GM23338 (cell line): ENCODE measurements at regions not wholly inside any gene's neighbourhood (a gene's known extent, or its start where the extent isn't known, plus 50 kb on each side); places are given as distances from the start of the nearest gene placed in this dataset.

Experiments used
- ATAC-seq: fragments of 200-7000 bp; cut with Tn5 transposase; 3 replicates; pipeline ENCODE4 v1.9.1; 2020
- DNase-seq: peaks from one replicate; pipeline ENCODE4 v3.0.0-alpha.2; 2015; ENCODE audit warnings: low spot score
- H2AFZ ChIP-seq: fragments of 200-600 bp; sonication (generic); 2 replicates; pipeline ENCODE4 v1.8.0; 2016; ENCODE audit warnings: antibody characterized with exemption, mild to moderate bottlenecking, moderate library complexity
- H3F3A ChIP-seq: fragments of 200-600 bp; sonication (generic); replicated peaks from 2 replicates; pipeline ENCODE4 v1.8.0; 2017; ENCODE audit warnings: antibody characterized with exemption, mixed run types, low read depth
- H3K27ac ChIP-seq: fragments of 200-600 bp; sonication (generic); 2 replicates; pipeline ENCODE4 v1.6.1; 2016; ENCODE audit warnings: low read depth
- H3K27me3 ChIP-seq: fragments of 200-600 bp; sonication (generic); 2 replicates; pipeline ENCODE4 v1.8.0; 2016; ENCODE audit warnings: mild to moderate bottlenecking, mixed run types, moderate library complexity; ENCODE audit not compliant: insufficient read depth
- H3K36me3 ChIP-seq: fragments of 200-600 bp; sonication (generic); 2 replicates; pipeline ENCODE4 v1.8.0; 2016; ENCODE audit warnings: mild to moderate bottlenecking; ENCODE audit not compliant: insufficient read depth
- H3K4me1 ChIP-seq: fragments of 200-600 bp; sonication (generic); 2 replicates; pipeline ENCODE4 v1.8.0; 2016; ENCODE audit warnings: mild to moderate bottlenecking, moderate library complexity; ENCODE audit not compliant: insufficient read depth
- H3K4me2 ChIP-seq: fragments of 200-600 bp; sonication (generic); 2 replicates; pipeline ENCODE4 v1.7.1; 2017; ENCODE audit warnings: mixed run types
- H3K4me3 ChIP-seq: fragments of 200-600 bp; sonication (generic); 2 replicates; pipeline ENCODE4 v1.6.1; 2016; ENCODE audit warnings: mixed run types
- H3K79me2 ChIP-seq: fragments of 200-600 bp; sonication (generic); replicated peaks from 2 replicates; pipeline ENCODE4 v1.8.0; 2017; ENCODE audit warnings: mild to moderate bottlenecking; ENCODE audit not compliant: insufficient read depth
- H3K9me2 ChIP-seq: fragments of 200-600 bp; sonication (generic); 2 replicates; pipeline ENCODE4 v1.8.0; 2017; ENCODE audit not compliant: insufficient read depth
- H4K20me1 ChIP-seq: fragments of 200-600 bp; sonication (generic); replicated peaks from 2 replicates; pipeline ENCODE4 v1.8.0; 2017; ENCODE audit warnings: mild to moderate bottlenecking; ENCODE audit not compliant: insufficient read depth
- H3K27ac Mint-ChIP-seq: 2 replicates; pipeline ENCODE4 v1.8.0; 2020; ENCODE audit warnings: inconsistent platforms, mild to moderate bottlenecking, moderate library complexity, mixed read lengths
- H3K27me3 Mint-ChIP-seq: 3 replicates; pipeline ENCODE4 v1.8.0; 2022; ENCODE audit warnings: low read depth, mild to moderate bottlenecking, moderate library complexity, mixed read lengths, inconsistent platforms; ENCODE audit not compliant: insufficient read depth, poor library complexity
- H3K36me3 Mint-ChIP-seq: 3 replicates; pipeline ENCODE4 v1.8.0; 2021; ENCODE audit warnings: low read depth, mild to moderate bottlenecking, inconsistent platforms, moderate library complexity, mixed read lengths
- H3K4me1 Mint-ChIP-seq: 3 replicates; pipeline ENCODE4 v1.8.0; 2020; ENCODE audit warnings: mild to moderate bottlenecking, inconsistent platforms, mixed read lengths
- H3K4me3 Mint-ChIP-seq: 3 replicates; pipeline ENCODE4 v1.8.0; 2021; ENCODE audit warnings: moderate library complexity, mild to moderate bottlenecking, inconsistent platforms, mixed read lengths
- H3K9me3 Mint-ChIP-seq: 3 replicates; pipeline ENCODE4 v1.8.0; 2020; ENCODE audit warnings: moderate library complexity, mild to moderate bottlenecking, inconsistent platforms, mixed read lengths
- CREB1 ChIP-seq: fragments of 250-450 bp; sonication (Bioruptor Pico); IDR thresholded peaks from 2 replicates; pipeline ENCODE4 v1.5.0; 2020; ENCODE audit warnings: low read depth, mild to moderate bottlenecking, moderate library complexity
- CTCF ChIP-seq, 2 experiments: fragments of 200-600 bp in 1 of 2; sonication (generic) in 1 of 2; conservative IDR thresholded peaks; 2 replicates each; pipeline versions ENCODE4 v1.5.1 to v1.6.1; 2016 to 2017; ENCODE audit warnings: antibody characterized with exemption in 2 of 2, low read depth in 2 of 2, mild to moderate bottlenecking in 2 of 2, moderate library complexity in 1 of 2
- EZH2 ChIP-seq: fragments of 200-600 bp; sonication (generic); IDR thresholded peaks from one replicate; pipeline ENCODE4 v1.8.0; 2017; ENCODE audit warnings: antibody characterized with exemption, mild to moderate bottlenecking, low read depth; ENCODE audit not compliant: unreplicated experiment
- EZH2phosphoT487 ChIP-seq: fragments of 200-600 bp; sonication (generic); IDR thresholded peaks from one replicate; pipeline ENCODE4 v1.8.1; 2018; ENCODE audit warnings: antibody characterized with exemption; ENCODE audit not compliant: unreplicated experiment
- JUNB ChIP-seq: IDR thresholded peaks from one replicate; pipeline ENCODE4 v1.6.1; 2016; ENCODE audit warnings: antibody characterized with exemption; ENCODE audit not compliant: unreplicated experiment
- NANOG ChIP-seq: IDR thresholded peaks from 2 replicates; pipeline ENCODE4 v1.6.1; 2016; ENCODE audit warnings: antibody characterized with exemption, borderline replicate concordance
- POLR2AphosphoS5 ChIP-seq: IDR thresholded peaks from 2 replicates; pipeline ENCODE4 v1.6.1; 2016; ENCODE audit warnings: antibody characterized with exemption, low read depth
- STAT1 ChIP-seq: IDR thresholded peaks from one replicate; pipeline ENCODE4 v1.6.1; 2016; ENCODE audit warnings: antibody characterized with exemption; ENCODE audit not compliant: unreplicated experiment
- ZNF114 ChIP-seq: fragments of 250-450 bp; sonication (Bioruptor Pico); IDR thresholded peaks from 2 replicates; pipeline ENCODE4 v1.5.0; 2020; ENCODE audit warnings: mild to moderate bottlenecking, moderate library complexity
- ZNF331 ChIP-seq: fragments of 250-450 bp; sonication (Bioruptor Pico); IDR thresholded peaks from 2 replicates; pipeline ENCODE4 v1.5.0; 2020; ENCODE audit warnings: low read depth, mild to moderate bottlenecking, moderate library complexity
- TF ChIP-seq, protein P1 (sequence below): IDR thresholded peaks from 2 replicates; pipeline ENCODE4 v1.6.1; 2016; ENCODE audit warnings: antibody characterized with exemption
- TF ChIP-seq, protein P2 (sequence below): IDR thresholded peaks from one replicate; pipeline ENCODE4 v1.6.1; 2018; ENCODE audit warnings: antibody characterized with exemption; ENCODE audit not compliant: unreplicated experiment
- TF ChIP-seq, protein P3 (sequence below): fragments of 250-450 bp; sonication (Bioruptor Pico); IDR thresholded peaks from 2 replicates; pipeline ENCODE4 v1.5.0; 2020; ENCODE audit warnings: mild to moderate bottlenecking, moderate library complexity

DNA sequence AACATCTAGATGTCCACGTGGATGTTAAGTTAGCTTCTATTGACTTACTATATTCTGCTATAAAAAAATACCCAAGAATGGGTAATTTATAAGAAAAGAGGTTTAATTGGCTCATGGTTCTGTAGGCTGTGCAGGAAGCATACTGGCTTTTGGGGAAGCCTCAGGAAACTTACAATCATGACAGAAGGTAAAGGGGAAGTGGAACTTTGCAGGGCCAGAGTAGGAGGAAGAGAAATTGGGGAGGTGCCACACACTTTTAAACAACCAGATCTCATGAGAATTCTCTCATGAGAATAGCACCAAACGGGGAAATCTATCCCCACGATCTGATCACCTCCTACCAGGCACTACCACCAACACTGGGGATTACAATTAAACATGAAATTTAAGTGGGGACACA lies 689.3 kb downstream of the METTL15 start:
- peaks cover 23% of the 10 kb centered on the region for H3K4me1 ChIP-seq
- H3K79me2 ChIP-seq: no peaks in the 10 kb centered on the region
- Mint-ChIP-seq H3K9me3 (peaks cover under 1% of the 10 kb centered on the region), H3K27ac (no peak overlapping the region), H3K36me3 (peaks cover 8% of the 10 kb centered on the region), H3K4me1 (peaks cover 34% of the 10 kb centered on the region), H3K4me3 (no peak overlapping the region), H3K27me3 (no peaks in the 10 kb centered on the region)
- H3K36me3 ChIP-seq: no peaks in the 10 kb centered on the region
- H3K27ac ChIP-seq: no peak overlapping the region
- H3F3A ChIP-seq: no peaks in the 10 kb centered on the region
- no peak overlapping the region for H2AFZ ChIP-seq
- ATAC-seq (no peak), DNase-seq (no peak)
- TF ChIP-seq EZH2phosphoT487 (no peak), ZNF114 (no peak), JUNB (no peak), EZH2 (no peak), NANOG (no peak), POLR2AphosphoS5 (no peak), ZNF331 (CRISPR knock-in tag) (no peak), CREB1 (CRISPR knock-in tag) (no peak), STAT1 (no peak), CTCF (conservative IDR thresholded peaks at IDR 0.05; ENCODE audit: low read depth in 2 of 2) (no peak)
- TF ChIP-seq, protein P1, sequence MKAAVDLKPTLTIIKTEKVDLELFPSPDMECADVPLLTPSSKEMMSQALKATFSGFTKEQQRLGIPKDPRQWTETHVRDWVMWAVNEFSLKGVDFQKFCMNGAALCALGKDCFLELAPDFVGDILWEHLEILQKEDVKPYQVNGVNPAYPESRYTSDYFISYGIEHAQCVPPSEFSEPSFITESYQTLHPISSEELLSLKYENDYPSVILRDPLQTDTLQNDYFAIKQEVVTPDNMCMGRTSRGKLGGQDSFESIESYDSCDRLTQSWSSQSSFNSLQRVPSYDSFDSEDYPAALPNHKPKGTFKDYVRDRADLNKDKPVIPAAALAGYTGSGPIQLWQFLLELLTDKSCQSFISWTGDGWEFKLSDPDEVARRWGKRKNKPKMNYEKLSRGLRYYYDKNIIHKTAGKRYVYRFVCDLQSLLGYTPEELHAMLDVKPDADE: no peak
- TF ChIP-seq, protein P2, sequence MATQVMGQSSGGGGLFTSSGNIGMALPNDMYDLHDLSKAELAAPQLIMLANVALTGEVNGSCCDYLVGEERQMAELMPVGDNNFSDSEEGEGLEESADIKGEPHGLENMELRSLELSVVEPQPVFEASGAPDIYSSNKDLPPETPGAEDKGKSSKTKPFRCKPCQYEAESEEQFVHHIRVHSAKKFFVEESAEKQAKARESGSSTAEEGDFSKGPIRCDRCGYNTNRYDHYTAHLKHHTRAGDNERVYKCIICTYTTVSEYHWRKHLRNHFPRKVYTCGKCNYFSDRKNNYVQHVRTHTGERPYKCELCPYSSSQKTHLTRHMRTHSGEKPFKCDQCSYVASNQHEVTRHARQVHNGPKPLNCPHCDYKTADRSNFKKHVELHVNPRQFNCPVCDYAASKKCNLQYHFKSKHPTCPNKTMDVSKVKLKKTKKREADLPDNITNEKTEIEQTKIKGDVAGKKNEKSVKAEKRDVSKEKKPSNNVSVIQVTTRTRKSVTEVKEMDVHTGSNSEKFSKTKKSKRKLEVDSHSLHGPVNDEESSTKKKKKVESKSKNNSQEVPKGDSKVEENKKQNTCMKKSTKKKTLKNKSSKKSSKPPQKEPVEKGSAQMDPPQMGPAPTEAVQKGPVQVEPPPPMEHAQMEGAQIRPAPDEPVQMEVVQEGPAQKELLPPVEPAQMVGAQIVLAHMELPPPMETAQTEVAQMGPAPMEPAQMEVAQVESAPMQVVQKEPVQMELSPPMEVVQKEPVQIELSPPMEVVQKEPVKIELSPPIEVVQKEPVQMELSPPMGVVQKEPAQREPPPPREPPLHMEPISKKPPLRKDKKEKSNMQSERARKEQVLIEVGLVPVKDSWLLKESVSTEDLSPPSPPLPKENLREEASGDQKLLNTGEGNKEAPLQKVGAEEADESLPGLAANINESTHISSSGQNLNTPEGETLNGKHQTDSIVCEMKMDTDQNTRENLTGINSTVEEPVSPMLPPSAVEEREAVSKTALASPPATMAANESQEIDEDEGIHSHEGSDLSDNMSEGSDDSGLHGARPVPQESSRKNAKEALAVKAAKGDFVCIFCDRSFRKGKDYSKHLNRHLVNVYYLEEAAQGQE: no peak
- TF ChIP-seq, protein P3, sequence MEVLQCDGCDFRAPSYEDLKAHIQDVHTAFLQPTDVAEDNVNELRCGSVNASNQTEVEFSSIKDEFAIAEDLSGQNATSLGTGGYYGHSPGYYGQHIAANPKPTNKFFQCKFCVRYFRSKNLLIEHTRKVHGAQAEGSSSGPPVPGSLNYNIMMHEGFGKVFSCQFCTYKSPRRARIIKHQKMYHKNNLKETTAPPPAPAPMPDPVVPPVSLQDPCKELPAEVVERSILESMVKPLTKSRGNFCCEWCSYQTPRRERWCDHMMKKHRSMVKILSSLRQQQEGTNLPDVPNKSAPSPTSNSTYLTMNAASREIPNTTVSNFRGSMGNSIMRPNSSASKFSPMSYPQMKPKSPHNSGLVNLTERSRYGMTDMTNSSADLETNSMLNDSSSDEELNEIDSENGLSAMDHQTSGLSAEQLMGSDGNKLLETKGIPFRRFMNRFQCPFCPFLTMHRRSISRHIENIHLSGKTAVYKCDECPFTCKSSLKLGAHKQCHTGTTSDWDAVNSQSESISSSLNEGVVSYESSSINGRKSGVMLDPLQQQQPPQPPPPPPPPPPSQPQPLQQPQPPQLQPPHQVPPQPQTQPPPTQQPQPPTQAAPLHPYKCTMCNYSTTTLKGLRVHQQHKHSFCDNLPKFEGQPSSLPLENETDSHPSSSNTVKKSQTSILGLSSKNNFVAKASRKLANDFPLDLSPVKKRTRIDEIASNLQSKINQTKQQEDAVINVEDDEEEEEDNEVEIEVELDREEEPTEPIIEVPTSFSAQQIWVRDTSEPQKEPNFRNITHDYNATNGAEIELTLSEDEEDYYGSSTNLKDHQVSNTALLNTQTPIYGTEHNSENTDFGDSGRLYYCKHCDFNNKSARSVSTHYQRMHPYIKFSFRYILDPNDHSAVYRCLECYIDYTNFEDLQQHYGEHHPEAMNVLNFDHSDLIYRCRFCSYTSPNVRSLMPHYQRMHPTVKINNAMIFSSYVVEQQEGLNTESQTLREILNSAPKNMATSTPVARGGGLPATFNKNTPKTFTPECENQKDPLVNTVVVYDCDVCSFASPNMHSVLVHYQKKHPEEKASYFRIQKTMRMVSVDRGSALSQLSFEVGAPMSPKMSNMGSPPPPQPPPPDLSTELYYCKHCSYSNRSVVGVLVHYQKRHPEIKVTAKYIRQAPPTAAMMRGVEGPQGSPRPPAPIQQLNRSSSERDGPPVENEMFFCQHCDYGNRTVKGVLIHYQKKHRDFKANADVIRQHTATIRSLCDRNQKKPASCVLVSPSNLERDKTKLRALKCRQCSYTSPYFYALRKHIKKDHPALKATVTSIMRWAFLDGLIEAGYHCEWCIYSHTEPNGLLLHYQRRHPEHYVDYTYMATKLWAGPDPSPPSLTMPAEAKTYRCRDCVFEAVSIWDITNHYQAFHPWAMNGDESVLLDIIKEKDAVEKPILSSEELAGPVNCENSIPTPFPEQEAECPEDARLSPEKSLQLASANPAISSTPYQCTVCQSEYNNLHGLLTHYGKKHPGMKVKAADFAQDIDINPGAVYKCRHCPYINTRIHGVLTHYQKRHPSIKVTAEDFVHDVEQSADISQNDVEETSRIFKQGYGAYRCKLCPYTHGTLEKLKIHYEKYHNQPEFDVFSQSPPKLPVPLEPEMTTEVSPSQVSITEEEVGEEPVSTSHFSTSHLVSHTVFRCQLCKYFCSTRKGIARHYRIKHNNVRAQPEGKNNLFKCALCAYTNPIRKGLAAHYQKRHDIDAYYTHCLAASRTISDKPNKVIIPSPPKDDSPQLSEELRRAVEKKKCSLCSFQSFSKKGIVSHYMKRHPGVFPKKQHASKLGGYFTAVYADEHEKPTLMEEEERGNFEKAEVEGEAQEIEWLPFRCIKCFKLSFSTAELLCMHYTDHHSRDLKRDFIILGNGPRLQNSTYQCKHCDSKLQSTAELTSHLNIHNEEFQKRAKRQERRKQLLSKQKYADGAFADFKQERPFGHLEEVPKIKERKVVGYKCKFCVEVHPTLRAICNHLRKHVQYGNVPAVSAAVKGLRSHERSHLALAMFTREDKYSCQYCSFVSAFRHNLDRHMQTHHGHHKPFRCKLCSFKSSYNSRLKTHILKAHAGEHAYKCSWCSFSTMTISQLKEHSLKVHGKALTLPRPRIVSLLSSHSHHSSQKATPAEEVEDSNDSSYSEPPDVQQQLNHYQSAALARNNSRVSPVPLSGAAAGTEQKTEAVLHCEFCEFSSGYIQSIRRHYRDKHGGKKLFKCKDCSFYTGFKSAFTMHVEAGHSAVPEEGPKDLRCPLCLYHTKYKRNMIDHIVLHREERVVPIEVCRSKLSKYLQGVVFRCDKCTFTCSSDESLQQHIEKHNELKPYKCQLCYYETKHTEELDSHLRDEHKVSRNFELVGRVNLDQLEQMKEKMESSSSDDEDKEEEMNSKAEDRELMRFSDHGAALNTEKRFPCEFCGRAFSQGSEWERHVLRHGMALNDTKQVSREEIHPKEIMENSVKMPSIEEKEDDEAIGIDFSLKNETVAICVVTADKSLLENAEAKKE: no peak
- H3K27me3 ChIP-seq: no peaks in the 10 kb centered on the region
- no peak overlapping the region for H3K4me2 ChIP-seq
- H3K9me2 ChIP-seq: peaks cover 8% of the 10 kb centered on the region; the same call in 1 of the 2 replicates
- H3K4me3 ChIP-seq: no peak overlapping the region
- no peaks in the 10 kb centered on the region for H4K20me1 ChIP-seq
